Transverse colon (tissue), 3 donors: ENCODE measurements at regions not wholly inside any gene's neighbourhood (a gene's known extent, or its start where the extent isn't known, plus 50 kb on each side); places are given as distances from the start of the nearest gene placed in this dataset.

ENCODE experiments used
- EP300 ChIP-seq: sonication (generic); formaldehyde crosslinking; IDR thresholded peaks from one replicate; pipeline ENCODE4 v1.6.1; 2017; ENCODE audit warnings: antibody characterized with exemption, low read depth
- POLR2A ChIP-seq: fragments of 450-650 bp; IDR thresholded peaks from one replicate; pipeline ENCODE4 v1.6.1; 2016; ENCODE audit warnings: antibody characterized with exemption, mild to moderate bottlenecking, moderate library complexity
- TF ChIP-seq, protein P1 (sequence below), 5 experiments: fragments of 200-600 bp in 3 of 5; fragments of 450-650 bp in 2 of 5; sonication (generic) in 3 of 5; IDR thresholded peaks; 1 replicate in 2 of 5; 2 replicates in 3 of 5; pipeline ENCODE4 v1.5.1; 2016 to 2017; ENCODE audit warnings: antibody characterized with exemption in 5 of 5, inconsistent platforms in 3 of 5, mild to moderate bottlenecking in 2 of 5, moderate library complexity in 1 of 5

DNA sequence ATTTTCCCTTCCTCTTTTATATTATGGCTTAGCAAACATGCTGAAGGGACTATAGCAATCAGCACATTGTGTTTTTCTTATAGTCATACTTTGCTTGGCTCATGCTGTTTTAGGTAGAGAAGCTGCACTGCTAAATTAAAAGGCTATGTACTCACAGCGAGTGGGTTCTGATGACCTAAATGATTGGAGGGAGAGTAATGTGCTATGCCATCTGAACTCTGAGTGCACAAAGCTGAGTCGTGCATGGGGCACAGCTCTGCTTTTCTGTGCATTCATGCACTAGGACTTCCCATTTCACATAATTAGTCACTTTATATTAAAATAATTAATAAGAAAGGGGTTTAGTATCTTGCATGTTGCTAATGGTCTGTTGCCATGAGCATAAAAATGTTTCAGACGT is 132.7 kb upstream of the ADGRL3 start:
- TF ChIP-seq, protein P1, sequence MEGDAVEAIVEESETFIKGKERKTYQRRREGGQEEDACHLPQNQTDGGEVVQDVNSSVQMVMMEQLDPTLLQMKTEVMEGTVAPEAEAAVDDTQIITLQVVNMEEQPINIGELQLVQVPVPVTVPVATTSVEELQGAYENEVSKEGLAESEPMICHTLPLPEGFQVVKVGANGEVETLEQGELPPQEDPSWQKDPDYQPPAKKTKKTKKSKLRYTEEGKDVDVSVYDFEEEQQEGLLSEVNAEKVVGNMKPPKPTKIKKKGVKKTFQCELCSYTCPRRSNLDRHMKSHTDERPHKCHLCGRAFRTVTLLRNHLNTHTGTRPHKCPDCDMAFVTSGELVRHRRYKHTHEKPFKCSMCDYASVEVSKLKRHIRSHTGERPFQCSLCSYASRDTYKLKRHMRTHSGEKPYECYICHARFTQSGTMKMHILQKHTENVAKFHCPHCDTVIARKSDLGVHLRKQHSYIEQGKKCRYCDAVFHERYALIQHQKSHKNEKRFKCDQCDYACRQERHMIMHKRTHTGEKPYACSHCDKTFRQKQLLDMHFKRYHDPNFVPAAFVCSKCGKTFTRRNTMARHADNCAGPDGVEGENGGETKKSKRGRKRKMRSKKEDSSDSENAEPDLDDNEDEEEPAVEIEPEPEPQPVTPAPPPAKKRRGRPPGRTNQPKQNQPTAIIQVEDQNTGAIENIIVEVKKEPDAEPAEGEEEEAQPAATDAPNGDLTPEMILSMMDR (IDR thresholded peaks at IDR 0.05): no peak
- no peak for TF ChIP-seq EP300
- TF ChIP-seq POLR2A: no peak
